ENCODE measurements at regions not wholly inside any gene's neighbourhood (a gene's known extent, or its start where the extent isn't known, plus 50 kb on each side); places are given as distances from the start of the nearest gene placed in this dataset.

GRCh38 chr15:69727121-69727924, 274.7 kb downstream of the RPLP1 start:
- no peak for DNase-seq (ENCODE audit: low read depth, low spot score)
- POLR2A ChIA-PET = no interaction called here
- TF ChIP-seq CTCF (IDR thresholded peaks at IDR 0.05; ENCODE audit: insufficient read depth, low read length, missing control alignments) = no peak
- H3K4me3 ChIP-seq (ENCODE audit: low read depth, low read length) = no peak overlapping the region
- CTCF ChIA-PET = interaction anchor here (1.0 to 1.9 kb wide), 6 partner anchors 7 to 206 kb away, joined by 3 to 8 read pairs (median 6); no protein-coding TSS in a partner anchor

- ChIA-PET POLR2A (no interaction called here), CTCF (interaction anchor here (0.7 to 1.9 kb wide), 24 partner anchors 9 to 759 kb away, joined by 3 to 10 read pairs (median 4); partner anchors contain the start of gene TLE3)
- TF ChIP-seq CTCF (IDR thresholded peaks at IDR 0.05; ENCODE audit: insufficient read depth, low read length, missing control alignments) = peak; percentile 69
- no peak for DNase-seq (ENCODE audit: low read depth, low spot score)
- no peak overlapping the region for H3K4me3 ChIP-seq (ENCODE audit: low read depth, low read length)
Observed at GRCh38 chr15:69729167-69729748, 276.6 kb downstream of the RPLP1 start.

GRCh38 chr15:69730281-69731080, 277.9 kb downstream of the RPLP1 start:
- DNase-seq (ENCODE audit: low read depth, low spot score) = no peak
- ChIA-PET POLR2A (no interaction called here), CTCF (interaction anchor here (1.1 to 2.0 kb wide), 6 partner anchors 7 to 758 kb away, joined by 3 to 6 read pairs (median 4); no protein-coding TSS in a partner anchor)
- no peak for TF ChIP-seq CTCF (IDR thresholded peaks at IDR 0.05; ENCODE audit: insufficient read depth, low read length, missing control alignments)
- H3K4me3 ChIP-seq (ENCODE audit: low read depth, low read length) = no peak overlapping the region

- H3K4me3 ChIP-seq (ENCODE audit: low read depth, low read length) = no peak overlapping the region
- no peak for TF ChIP-seq CTCF (IDR thresholded peaks at IDR 0.05; ENCODE audit: insufficient read depth, low read length, missing control alignments)
- CTCF ChIA-PET = interaction anchor here (1.1 to 2.0 kb wide), 4 partner anchors 8 to 757 kb away, joined by 3 to 6 read pairs (median 4); no protein-coding TSS in a partner anchor
- POLR2A ChIA-PET = no interaction called here
- DNase-seq (ENCODE audit: low read depth, low spot score) = no peak
Observed at GRCh38 chr15:69731081-69731330, 278.4 kb downstream of the RPLP1 start.

GRCh38 chr15:69731581-69731980, 279.0 kb downstream of the RPLP1 start:
- no peak overlapping the region for H3K4me3 ChIP-seq (ENCODE audit: low read depth, low read length)
- POLR2A ChIA-PET = no interaction called here
- DNase-seq (ENCODE audit: low read depth, low spot score) = no peak
- CTCF ChIA-PET = interaction anchor here (1.6 to 2.0 kb wide), 2 partner anchors 9 to 757 kb away, joined by 4 to 6 read pairs; no protein-coding TSS in a partner anchor
- no peak for TF ChIP-seq CTCF (IDR thresholded peaks at IDR 0.05; ENCODE audit: insufficient read depth, low read length, missing control alignments)

GRCh38 chr15:69732133-69732532, 279.5 kb downstream of the RPLP1 start:
- no peak overlapping the region for H3K4me3 ChIP-seq (ENCODE audit: low read depth, low read length)
- CTCF ChIA-PET = interaction anchor here (1.6 to 2.0 kb wide), 2 partner anchors 9 to 756 kb away, joined by 4 to 6 read pairs; no protein-coding TSS in a partner anchor
- no peak for DNase-seq (ENCODE audit: low read depth, low spot score)
- TF ChIP-seq CTCF (IDR thresholded peaks at IDR 0.05; ENCODE audit: insufficient read depth, low read length, missing control alignments) = no peak
- POLR2A ChIA-PET = no interaction called here
